Chondrocyte (in vitro differentiated cells): ENCODE measurements at regions not wholly inside any gene's neighbourhood (a gene's known extent, or its start where the extent isn't known, plus 50 kb on each side); places are given as distances from the start of the nearest gene placed in this dataset.

ENCODE experiments used
- DNase-seq: peaks from one replicate; pipeline ENCODE4 v3.0.0; 2021; ENCODE audit warnings: mixed read lengths, low spot score
- H3K27ac Mint-ChIP-seq: one replicate; pipeline ENCODE4 v1.8.0; 2021; ENCODE audit warnings: mild to moderate bottlenecking, moderate library complexity, mixed read lengths; ENCODE audit not compliant: unreplicated experiment
- H3K27me3 Mint-ChIP-seq: 2 replicates; pipeline ENCODE4 v1.8.0; 2021; ENCODE audit warnings: low read depth, mixed read lengths
- H3K36me3 Mint-ChIP-seq: 2 replicates; pipeline ENCODE4 v1.8.0; 2021; ENCODE audit warnings: low read depth, mixed read lengths
- H3K4me1 Mint-ChIP-seq: 2 replicates; pipeline ENCODE4 v1.8.0; 2021; ENCODE audit warnings: low read depth, mild to moderate bottlenecking, mixed read lengths
- H3K4me3 Mint-ChIP-seq: one replicate; pipeline ENCODE4 v1.8.0; 2021; ENCODE audit warnings: mild to moderate bottlenecking, moderate library complexity, mixed read lengths; ENCODE audit not compliant: unreplicated experiment
- H3K9me3 Mint-ChIP-seq: 2 replicates; pipeline ENCODE4 v1.8.0; 2021; ENCODE audit warnings: low read depth, mixed read lengths
- TF ChIP-seq, protein P1 (sequence below): fragments of 200-600 bp; sonication (generic); IDR thresholded peaks from 2 replicates; pipeline ENCODE4 v1.5.0; 2021; ENCODE audit warnings: antibody characterized with exemption, mild to moderate bottlenecking, moderate library complexity

DNA sequence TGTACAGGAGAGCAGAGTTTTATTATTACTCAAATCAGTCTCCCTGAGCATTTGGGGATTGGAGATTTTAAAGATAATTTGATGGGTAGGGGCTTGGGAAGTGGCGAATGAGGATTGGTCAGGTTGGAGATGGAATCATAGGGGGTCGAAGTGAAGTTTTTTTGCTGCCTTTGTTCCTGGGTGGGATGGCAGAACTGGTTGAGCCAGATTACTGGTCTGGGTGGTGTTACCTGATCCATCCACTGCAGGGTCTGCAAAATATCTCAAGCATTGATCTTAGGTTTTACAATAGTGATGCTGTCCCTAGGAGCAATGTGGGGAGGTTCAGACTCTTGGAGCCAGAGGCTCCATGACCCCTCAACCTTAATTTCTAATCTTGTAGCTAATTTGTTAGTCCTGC, 108.8 kb downstream of the BACH1 start:
- H3K27ac Mint-ChIP-seq, result no peak overlapping the region
- H3K36me3 Mint-ChIP-seq, result peaks cover 1% of the 10 kb centered on the region
- TF ChIP-seq, protein P1, sequence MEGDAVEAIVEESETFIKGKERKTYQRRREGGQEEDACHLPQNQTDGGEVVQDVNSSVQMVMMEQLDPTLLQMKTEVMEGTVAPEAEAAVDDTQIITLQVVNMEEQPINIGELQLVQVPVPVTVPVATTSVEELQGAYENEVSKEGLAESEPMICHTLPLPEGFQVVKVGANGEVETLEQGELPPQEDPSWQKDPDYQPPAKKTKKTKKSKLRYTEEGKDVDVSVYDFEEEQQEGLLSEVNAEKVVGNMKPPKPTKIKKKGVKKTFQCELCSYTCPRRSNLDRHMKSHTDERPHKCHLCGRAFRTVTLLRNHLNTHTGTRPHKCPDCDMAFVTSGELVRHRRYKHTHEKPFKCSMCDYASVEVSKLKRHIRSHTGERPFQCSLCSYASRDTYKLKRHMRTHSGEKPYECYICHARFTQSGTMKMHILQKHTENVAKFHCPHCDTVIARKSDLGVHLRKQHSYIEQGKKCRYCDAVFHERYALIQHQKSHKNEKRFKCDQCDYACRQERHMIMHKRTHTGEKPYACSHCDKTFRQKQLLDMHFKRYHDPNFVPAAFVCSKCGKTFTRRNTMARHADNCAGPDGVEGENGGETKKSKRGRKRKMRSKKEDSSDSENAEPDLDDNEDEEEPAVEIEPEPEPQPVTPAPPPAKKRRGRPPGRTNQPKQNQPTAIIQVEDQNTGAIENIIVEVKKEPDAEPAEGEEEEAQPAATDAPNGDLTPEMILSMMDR, result no peak
- no peaks in the 10 kb centered on the region for H3K4me1 Mint-ChIP-seq
- H3K27me3 Mint-ChIP-seq, result no peaks in the 10 kb centered on the region
- DNase-seq, result no peak
- H3K9me3 Mint-ChIP-seq, result no peaks in the 10 kb centered on the region
- no peak overlapping the region for H3K4me3 Mint-ChIP-seq

DNA sequence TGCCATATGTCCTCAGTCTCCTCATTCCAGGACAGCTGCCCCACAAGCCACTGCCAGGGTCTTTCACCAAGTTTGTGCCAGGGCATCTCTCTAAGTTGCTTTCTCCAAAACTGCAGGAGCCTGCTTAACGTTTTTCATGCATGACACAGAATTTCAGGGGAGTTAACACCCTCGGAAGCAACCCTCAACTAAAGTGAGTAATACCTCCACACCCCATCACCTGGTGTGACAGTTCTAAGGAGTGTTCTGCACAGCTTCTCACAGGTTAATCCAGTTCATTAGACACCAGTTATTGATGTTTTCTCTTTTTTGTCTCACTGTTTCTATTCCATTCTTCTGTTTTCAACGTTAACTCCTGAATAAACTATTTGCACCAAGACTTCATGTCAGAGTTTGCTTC, 115.0 kb downstream of the BACH1 start:
- Mint-ChIP-seq H3K9me3 (peaks cover 2% of the 10 kb centered on the region), H3K4me1 (no peaks in the 10 kb centered on the region), H3K4me3 (no peak overlapping the region), H3K27ac (no peak overlapping the region), H3K27me3 (no peaks in the 10 kb centered on the region), H3K36me3 (peaks cover 4% of the 10 kb centered on the region)
- TF ChIP-seq, protein P1, result no peak
- no peak for DNase-seq

DNA sequence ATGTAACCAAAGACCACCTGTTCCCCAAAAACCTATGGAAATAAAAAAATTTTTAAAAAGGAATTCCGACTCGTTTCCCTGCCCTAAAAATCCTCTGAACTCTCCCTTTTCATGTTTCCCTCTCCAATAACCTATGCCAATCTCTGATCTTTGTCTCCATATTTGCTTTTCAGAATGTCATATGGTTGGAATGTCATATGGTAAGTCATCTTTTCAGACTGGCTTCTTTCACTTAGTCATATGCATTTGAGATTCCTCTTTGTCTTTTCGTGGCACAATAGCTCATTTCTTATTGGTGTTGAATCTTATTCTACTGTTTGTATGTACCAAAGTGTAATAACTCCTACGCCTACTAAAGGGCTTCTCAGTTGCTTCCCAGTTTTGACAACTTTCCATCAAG, 117.5 kb downstream of the BACH1 start:
- no peak for DNase-seq
- TF ChIP-seq, protein P1, result no peak
- H3K27me3 Mint-ChIP-seq, result no peaks in the 10 kb centered on the region
- H3K36me3 Mint-ChIP-seq, result peaks cover 4% of the 10 kb centered on the region
- H3K4me1 Mint-ChIP-seq, result no peaks in the 10 kb centered on the region
- peaks cover 4% of the 10 kb centered on the region for H3K9me3 Mint-ChIP-seq
- no peak overlapping the region for H3K4me3 Mint-ChIP-seq
- no peak overlapping the region for H3K27ac Mint-ChIP-seq

DNA sequence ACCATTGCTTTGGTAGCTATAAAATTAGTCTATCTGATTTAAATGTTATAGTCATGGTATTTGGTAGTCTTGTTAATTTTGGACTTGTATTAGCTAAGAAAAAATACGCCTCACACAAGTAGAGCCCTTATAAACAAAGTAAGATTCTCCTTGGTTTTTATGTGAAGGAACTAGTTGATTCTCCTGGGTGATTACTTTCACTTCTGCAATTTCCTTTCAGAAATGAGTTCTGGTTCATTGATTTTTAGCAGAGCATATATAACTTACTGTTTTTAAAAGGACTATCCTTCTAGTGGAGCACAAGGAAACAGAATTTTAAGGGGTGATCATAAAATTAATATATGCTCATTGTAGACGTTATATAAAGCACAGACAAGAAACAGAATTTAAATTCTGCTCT, 120.1 kb downstream of the BACH1 start:
- H3K9me3 Mint-ChIP-seq, result peaks cover 4% of the 10 kb centered on the region

DNA sequence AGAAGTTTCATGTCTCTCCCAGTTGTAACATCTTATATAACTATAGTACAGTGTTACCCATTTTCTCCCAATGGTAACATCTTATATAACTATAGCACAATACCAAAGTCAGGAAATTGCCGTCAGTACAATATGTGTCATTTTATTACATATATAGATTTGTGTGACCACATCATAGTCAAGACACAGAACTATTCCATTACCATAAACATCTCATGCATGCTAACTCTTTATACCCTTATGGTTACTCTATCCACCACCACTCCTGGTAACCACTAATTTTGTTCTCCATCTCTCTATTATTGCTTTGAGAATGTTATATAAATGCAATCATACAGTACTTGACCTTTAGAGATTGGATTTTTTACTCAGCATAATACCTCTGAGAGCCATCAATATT, 120.7 kb downstream of the BACH1 start:
- no peak for DNase-seq
- Mint-ChIP-seq H3K9me3 (peaks cover 4% of the 10 kb centered on the region), H3K27me3 (no peaks in the 10 kb centered on the region), H3K4me1 (no peaks in the 10 kb centered on the region), H3K27ac (no peak overlapping the region), H3K36me3 (peaks cover 4% of the 10 kb centered on the region), H3K4me3 (no peak overlapping the region)
- TF ChIP-seq, protein P1, result no peak

More for the DNA sequence above, 120.1 kb downstream of the BACH1 start:
- Mint-ChIP-seq H3K4me1 (no peaks in the 10 kb centered on the region), H3K36me3 (peaks cover 4% of the 10 kb centered on the region), H3K27ac (no peak overlapping the region), H3K27me3 (no peaks in the 10 kb centered on the region), H3K4me3 (no peak overlapping the region)
- DNase-seq, result no peak
- TF ChIP-seq, protein P1, result no peak
